ENCODE measurements at regions not wholly inside any gene's neighbourhood (a gene's known extent, or its start where the extent isn't known, plus 50 kb on each side); places are given as distances from the start of the nearest gene placed in this dataset.
"Not testable (repeated sequence)": the region's sequence is repeated elsewhere in the genome, so short reads cannot be mapped to it uniquely, and the experiment has no call there.

- no peaks in the 10 kb centered on the region for H3K9me3 ChIP-seq (ENCODE audit: control insufficient read depth in 2 of 2, low read length in 2 of 2)
- H3K4me1 ChIP-seq (ENCODE audit: control insufficient read depth in 2 of 2, insufficient read depth in 2 of 2, low read length in 2 of 2) = peaks cover 0 to 4% of the 10 kb centered on the region in 2 donors
- no peak overlapping the region for H3K4me3 ChIP-seq (ENCODE audit: low read length in 2 of 2)
- no peak overlapping the region for H3K27ac ChIP-seq (ENCODE audit: low read depth in 2 of 2, low read length in 2 of 2)
- H3K36me3 ChIP-seq (ENCODE audit: control insufficient read depth in 2 of 2, insufficient read depth in 2 of 2, low read length in 2 of 2) = no peaks in the 10 kb centered on the region
- H3K9ac ChIP-seq (ENCODE audit: low read depth in 1 of 2, low read length in 2 of 2) = no peak overlapping the region
- no peaks in the 10 kb centered on the region for H3K27me3 ChIP-seq (ENCODE audit: control insufficient read depth in 2 of 2, insufficient read depth in 2 of 2, low read length in 2 of 2)
Measured at GRCh38 chr1:30660241-30660640, 63.1 kb downstream of the MATN1 start.

- no peak overlapping the region for H3K27ac ChIP-seq (ENCODE audit: low read depth in 2 of 2, low read length in 2 of 2)
- no peaks in the 10 kb centered on the region for H3K36me3 ChIP-seq (ENCODE audit: control insufficient read depth in 2 of 2, insufficient read depth in 2 of 2, low read length in 2 of 2)
- H3K27me3 ChIP-seq (ENCODE audit: control insufficient read depth in 2 of 2, insufficient read depth in 2 of 2, low read length in 2 of 2) = no peaks in the 10 kb centered on the region
- peaks cover 0 to 4% of the 10 kb centered on the region in 2 donors for H3K4me1 ChIP-seq (ENCODE audit: control insufficient read depth in 2 of 2, insufficient read depth in 2 of 2, low read length in 2 of 2)
- H3K4me3 ChIP-seq (ENCODE audit: low read length in 2 of 2) = no peak overlapping the region
- H3K9ac ChIP-seq (ENCODE audit: low read depth in 1 of 2, low read length in 2 of 2) = no peak overlapping the region
- no peaks in the 10 kb centered on the region for H3K9me3 ChIP-seq (ENCODE audit: control insufficient read depth in 2 of 2, low read length in 2 of 2)
Measured at GRCh38 chr1:30659702-30660101, 63.7 kb downstream of the MATN1 start.

GRCh38 chr1:30658375-30658774 lies 65.0 kb downstream of the MATN1 start:
- H3K4me1 ChIP-seq (ENCODE audit: control insufficient read depth in 2 of 2, insufficient read depth in 2 of 2, low read length in 2 of 2); H3K9ac ChIP-seq (ENCODE audit: low read depth in 1 of 2, low read length in 2 of 2); H3K9me3 ChIP-seq (ENCODE audit: control insufficient read depth in 2 of 2, low read length in 2 of 2); H3K27me3 ChIP-seq (ENCODE audit: control insufficient read depth in 2 of 2, insufficient read depth in 2 of 2, low read length in 2 of 2); H3K36me3 ChIP-seq (ENCODE audit: control insufficient read depth in 2 of 2, insufficient read depth in 2 of 2, low read length in 2 of 2); H3K4me3 ChIP-seq (ENCODE audit: low read length in 2 of 2); H3K27ac ChIP-seq (ENCODE audit: low read depth in 2 of 2, low read length in 2 of 2): not testable (repeated sequence)

GRCh38 chr1:30658014-30658336 lies 65.4 kb downstream of the MATN1 start:
- H3K4me3 ChIP-seq (ENCODE audit: low read length in 2 of 2) = no peak overlapping the region
- H3K27me3 ChIP-seq (ENCODE audit: control insufficient read depth in 2 of 2, insufficient read depth in 2 of 2, low read length in 2 of 2) = no peaks in the 10 kb centered on the region
- peaks cover 0 to 4% of the 10 kb centered on the region in 2 donors for H3K4me1 ChIP-seq (ENCODE audit: control insufficient read depth in 2 of 2, insufficient read depth in 2 of 2, low read length in 2 of 2)
- H3K36me3 ChIP-seq (ENCODE audit: control insufficient read depth in 2 of 2, insufficient read depth in 2 of 2, low read length in 2 of 2) = no peaks in the 10 kb centered on the region
- no peaks in the 10 kb centered on the region for H3K9me3 ChIP-seq (ENCODE audit: control insufficient read depth in 2 of 2, low read length in 2 of 2)
- H3K27ac ChIP-seq (ENCODE audit: low read depth in 2 of 2, low read length in 2 of 2) = no peak overlapping the region
- H3K9ac ChIP-seq (ENCODE audit: low read depth in 1 of 2, low read length in 2 of 2) = no peak overlapping the region

- Histone ChIP-seq H3K9me3 (ENCODE audit: control insufficient read depth in 2 of 2, low read length in 2 of 2) (no peaks in the 10 kb centered on the region), H3K27me3 (ENCODE audit: control insufficient read depth in 2 of 2, insufficient read depth in 2 of 2, low read length in 2 of 2) (no peaks in the 10 kb centered on the region)
Measured at GRCh38 chr1:30657131-30658013, 66.0 kb downstream of the MATN1 start.

GRCh38 chr1:30656171-30656940 lies 67.0 kb downstream of the MATN1 start:
- Histone ChIP-seq H3K36me3 (ENCODE audit: control insufficient read depth in 2 of 2, insufficient read depth in 2 of 2, low read length in 2 of 2) (no peaks in the 10 kb centered on the region), H3K9me3 (ENCODE audit: control insufficient read depth in 2 of 2, low read length in 2 of 2) (no peaks in the 10 kb centered on the region), H3K27ac (ENCODE audit: low read depth in 2 of 2, low read length in 2 of 2) (no peak overlapping the region), H3K9ac (ENCODE audit: low read depth in 1 of 2, low read length in 2 of 2) (no peak overlapping the region), H3K4me1 (ENCODE audit: control insufficient read depth in 2 of 2, insufficient read depth in 2 of 2, low read length in 2 of 2) (peaks cover 0 to 4% of the 10 kb centered on the region in 2 donors), H3K27me3 (ENCODE audit: control insufficient read depth in 2 of 2, insufficient read depth in 2 of 2, low read length in 2 of 2) (no peaks in the 10 kb centered on the region), H3K4me3 (ENCODE audit: low read length in 2 of 2) (no peak overlapping the region)

More at GRCh38 chr1:30657131-30658013, 66.0 kb downstream of the MATN1 start:
- H3K9ac ChIP-seq (ENCODE audit: low read depth in 1 of 2, low read length in 2 of 2) = no peak overlapping the region
- H3K27ac ChIP-seq (ENCODE audit: low read depth in 2 of 2, low read length in 2 of 2) = no peak overlapping the region
- H3K4me1 ChIP-seq (ENCODE audit: control insufficient read depth in 2 of 2, insufficient read depth in 2 of 2, low read length in 2 of 2) = peaks cover 0 to 4% of the 10 kb centered on the region in 2 donors
- no peak overlapping the region for H3K4me3 ChIP-seq (ENCODE audit: low read length in 2 of 2)
- no peaks in the 10 kb centered on the region for H3K36me3 ChIP-seq (ENCODE audit: control insufficient read depth in 2 of 2, insufficient read depth in 2 of 2, low read length in 2 of 2)

GRCh38 chr1:30655672-30656071 lies 67.7 kb downstream of the MATN1 start:
- H3K4me1 ChIP-seq (ENCODE audit: control insufficient read depth in 2 of 2, insufficient read depth in 2 of 2, low read length in 2 of 2) = peaks cover 0 to 4% of the 10 kb centered on the region in 2 donors
- H3K9me3 ChIP-seq (ENCODE audit: control insufficient read depth in 2 of 2, low read length in 2 of 2) = no peaks in the 10 kb centered on the region
- peaks cover 0 to 3% of the 10 kb centered on the region in 2 donors for H3K27me3 ChIP-seq (ENCODE audit: control insufficient read depth in 2 of 2, insufficient read depth in 2 of 2, low read length in 2 of 2)
- no peaks in the 10 kb centered on the region for H3K36me3 ChIP-seq (ENCODE audit: control insufficient read depth in 2 of 2, insufficient read depth in 2 of 2, low read length in 2 of 2)
- H3K4me3 ChIP-seq (ENCODE audit: low read length in 2 of 2) = no peak overlapping the region
- H3K27ac ChIP-seq (ENCODE audit: low read depth in 2 of 2, low read length in 2 of 2) = no peak overlapping the region
- H3K9ac ChIP-seq (ENCODE audit: low read depth in 1 of 2, low read length in 2 of 2) = no peak overlapping the region

- H3K4me3 ChIP-seq (ENCODE audit: low read length in 2 of 2) = no peak overlapping the region
- H3K27me3 ChIP-seq (ENCODE audit: control insufficient read depth in 2 of 2, insufficient read depth in 2 of 2, low read length in 2 of 2) = peaks cover 7 to 9% of the 10 kb centered on the region in 2 donors
- H3K9me3 ChIP-seq (ENCODE audit: control insufficient read depth in 2 of 2, low read length in 2 of 2) = no peaks in the 10 kb centered on the region
- H3K9ac ChIP-seq (ENCODE audit: low read depth in 1 of 2, low read length in 2 of 2) = no peak overlapping the region
- H3K4me1 ChIP-seq (ENCODE audit: control insufficient read depth in 2 of 2, insufficient read depth in 2 of 2, low read length in 2 of 2) = peaks cover 0 to 4% of the 10 kb centered on the region in 2 donors
- H3K27ac ChIP-seq (ENCODE audit: low read depth in 2 of 2, low read length in 2 of 2) = no peak overlapping the region
- no peaks in the 10 kb centered on the region for H3K36me3 ChIP-seq (ENCODE audit: control insufficient read depth in 2 of 2, insufficient read depth in 2 of 2, low read length in 2 of 2)
Measured at GRCh38 chr1:30654188-30654587, 69.2 kb downstream of the MATN1 start.

- Histone ChIP-seq H3K9me3 (ENCODE audit: control insufficient read depth in 2 of 2, low read length in 2 of 2) (no peaks in the 10 kb centered on the region), H3K4me1 (ENCODE audit: control insufficient read depth in 2 of 2, insufficient read depth in 2 of 2, low read length in 2 of 2) (no peaks in the 10 kb centered on the region), H3K27me3 (ENCODE audit: control insufficient read depth in 2 of 2, insufficient read depth in 2 of 2, low read length in 2 of 2) (peaks cover 9 to 12% of the 10 kb centered on the region in 2 donors), H3K4me3 (ENCODE audit: low read length in 2 of 2) (no peak overlapping the region), H3K36me3 (ENCODE audit: control insufficient read depth in 2 of 2, insufficient read depth in 2 of 2, low read length in 2 of 2) (no peaks in the 10 kb centered on the region), H3K27ac (ENCODE audit: low read depth in 2 of 2, low read length in 2 of 2) (no peak overlapping the region), H3K9ac (ENCODE audit: low read depth in 1 of 2, low read length in 2 of 2) (no peak overlapping the region)
Measured at GRCh38 chr1:30652152-30652841, 71.1 kb downstream of the MATN1 start.

- H3K36me3 ChIP-seq (ENCODE audit: control insufficient read depth in 2 of 2, insufficient read depth in 2 of 2, low read length in 2 of 2); H3K9me3 ChIP-seq (ENCODE audit: control insufficient read depth in 2 of 2, low read length in 2 of 2); H3K4me3 ChIP-seq (ENCODE audit: low read length in 2 of 2); H3K4me1 ChIP-seq (ENCODE audit: control insufficient read depth in 2 of 2, insufficient read depth in 2 of 2, low read length in 2 of 2); H3K9ac ChIP-seq (ENCODE audit: low read depth in 1 of 2, low read length in 2 of 2); H3K27ac ChIP-seq (ENCODE audit: low read depth in 2 of 2, low read length in 2 of 2): not testable (repeated sequence)
- H3K27me3 ChIP-seq (ENCODE audit: control insufficient read depth in 2 of 2, insufficient read depth in 2 of 2, low read length in 2 of 2) = peaks cover 9 to 12% of the 10 kb centered on the region in 2 donors
Measured at GRCh38 chr1:30651395-30651794, 72.0 kb downstream of the MATN1 start.

Measured in mucosa of rectum (tissue), 2 donors.